ENCODE measurements at regions not wholly inside any gene's neighbourhood (a gene's known extent, or its start where the extent isn't known, plus 50 kb on each side); places are given as distances from the start of the nearest gene placed in this dataset.

DNA sequence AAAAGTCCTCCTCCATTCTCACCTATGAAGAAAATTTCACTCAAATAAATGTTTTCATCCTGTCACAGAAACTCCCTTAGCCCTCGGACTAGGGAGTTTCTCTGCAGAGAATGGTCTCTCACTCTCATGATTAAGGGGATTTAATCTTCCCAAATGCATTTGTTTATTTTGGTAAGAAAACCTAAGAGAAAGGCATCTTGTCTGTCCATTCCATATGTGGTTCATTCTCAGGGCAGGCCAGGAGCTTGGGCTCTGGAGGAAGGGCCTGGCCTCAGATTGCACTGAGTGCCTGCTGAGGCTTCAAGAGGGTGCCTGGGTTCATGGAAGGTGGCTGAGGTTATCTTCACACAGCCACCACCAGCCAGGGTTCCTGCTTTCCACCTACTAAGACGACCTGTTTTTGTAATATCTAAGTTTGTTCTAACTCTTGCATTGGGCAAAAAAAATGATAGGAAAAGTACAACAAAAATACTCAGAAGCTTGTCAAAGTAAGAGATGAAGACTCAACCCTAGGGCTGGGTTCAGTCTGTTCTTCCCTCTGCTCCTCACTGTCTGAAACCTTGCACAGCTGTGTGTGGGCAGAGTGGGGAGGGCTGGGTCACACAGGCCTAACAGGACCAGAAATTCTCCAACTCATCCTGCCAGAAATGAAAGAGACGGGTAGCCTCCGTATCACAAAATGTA lies 186.7 kb downstream of the CXCL12 start:
- no peak overlapping the region for H2AFZ ChIP-seq (ENCODE audit: low read length, unreplicated experiment)
- no peaks in the 10 kb centered on the region for H3K36me3 ChIP-seq (ENCODE audit: insufficient read depth, low read length)
- no peaks in the 10 kb centered on the region for H3K79me2 ChIP-seq (ENCODE audit: control insufficient read depth, insufficient read depth, low read length, unreplicated experiment)
- H3K27me3 ChIP-seq (ENCODE audit: insufficient read depth, low read length): peaks cover 11% of the 10 kb centered on the region
- H3K4me1 ChIP-seq (ENCODE audit: control insufficient read depth, insufficient read depth, low read length, unreplicated experiment): peaks cover 16% of the 10 kb centered on the region
- no peak overlapping the region for H3K4me3 ChIP-seq (ENCODE audit: low read depth, low read length)
- H3K27ac ChIP-seq (ENCODE audit: low read depth, low read length): no peak overlapping the region

DNA sequence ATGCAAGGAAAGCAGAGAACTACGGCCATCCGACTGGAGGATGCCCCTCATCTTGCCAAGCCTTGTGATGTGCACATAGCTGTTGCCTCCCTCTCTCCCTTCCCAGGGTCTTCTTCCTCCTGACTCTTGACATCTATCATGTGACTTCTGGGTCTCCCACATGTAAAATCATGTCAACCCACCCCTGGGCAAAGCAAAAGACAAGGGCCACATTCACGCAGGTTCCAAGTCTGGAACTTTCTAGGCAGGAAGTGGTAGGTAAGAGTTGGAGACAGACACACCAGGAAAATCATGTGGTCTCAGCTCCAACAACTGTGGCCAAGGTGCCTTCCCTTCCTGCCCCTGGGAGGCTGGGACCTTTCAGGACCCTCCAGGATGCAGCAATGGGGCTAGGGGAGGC lies 187.3 kb downstream of the CXCL12 start:
- Histone ChIP-seq H3K36me3 (ENCODE audit: insufficient read depth, low read length) (no peaks in the 10 kb centered on the region), H3K4me3 (ENCODE audit: low read depth, low read length) (no peak overlapping the region), H3K79me2 (ENCODE audit: control insufficient read depth, insufficient read depth, low read length, unreplicated experiment) (no peaks in the 10 kb centered on the region), H3K27me3 (ENCODE audit: insufficient read depth, low read length) (peaks cover 15% of the 10 kb centered on the region), H3K4me1 (ENCODE audit: control insufficient read depth, insufficient read depth, low read length, unreplicated experiment) (peaks cover 16% of the 10 kb centered on the region), H2AFZ (ENCODE audit: low read length, unreplicated experiment) (no peak overlapping the region), H3K27ac (ENCODE audit: low read depth, low read length) (no peak overlapping the region)

DNA sequence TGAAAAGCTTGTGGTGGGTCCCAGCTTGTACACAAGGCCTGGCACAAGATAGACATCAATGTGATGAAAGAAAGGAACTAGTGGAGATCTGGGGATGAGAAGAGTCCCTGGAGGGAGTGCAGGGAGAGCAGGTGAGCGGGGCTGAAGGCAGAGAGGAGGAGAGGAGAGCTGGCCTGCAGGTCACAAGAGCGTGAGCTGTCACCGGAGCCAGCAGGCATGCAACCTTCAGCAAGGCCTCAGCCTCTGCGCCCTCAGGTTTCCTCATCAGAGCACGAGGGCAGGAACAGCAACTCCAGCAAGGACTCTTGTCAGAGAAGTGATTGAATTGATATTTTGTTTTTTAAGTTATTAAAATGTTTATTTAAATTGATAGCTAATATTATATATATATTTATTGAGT lies 188.6 kb downstream of the CXCL12 start:
- no peak overlapping the region for H3K4me3 ChIP-seq (ENCODE audit: low read depth, low read length)
- H3K27me3 ChIP-seq (ENCODE audit: insufficient read depth, low read length): peaks cover 17% of the 10 kb centered on the region
- no peaks in the 10 kb centered on the region for H3K36me3 ChIP-seq (ENCODE audit: insufficient read depth, low read length)
- no peak overlapping the region for H2AFZ ChIP-seq (ENCODE audit: low read length, unreplicated experiment)
- peaks cover 16% of the 10 kb centered on the region for H3K4me1 ChIP-seq (ENCODE audit: control insufficient read depth, insufficient read depth, low read length, unreplicated experiment)
- H3K79me2 ChIP-seq (ENCODE audit: control insufficient read depth, insufficient read depth, low read length, unreplicated experiment): no peaks in the 10 kb centered on the region
- H3K27ac ChIP-seq (ENCODE audit: low read depth, low read length): no peak overlapping the region

DNA sequence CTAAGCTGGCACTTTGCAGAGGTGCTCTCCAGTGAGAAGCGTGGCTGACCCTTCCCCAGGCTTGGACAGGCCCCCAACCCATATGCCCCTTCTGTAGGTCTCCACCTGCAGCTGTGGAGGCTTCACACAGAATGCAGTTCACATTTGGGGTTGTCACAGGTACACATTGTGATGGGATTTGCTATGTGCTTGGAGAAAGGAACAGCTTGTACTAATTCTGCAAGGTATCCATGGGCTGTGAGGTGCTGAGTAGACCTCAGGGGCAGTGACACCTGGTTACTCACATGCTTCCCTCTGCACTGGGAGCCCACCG lies 188.9 kb downstream of the CXCL12 start:
- Histone ChIP-seq H3K4me3 (ENCODE audit: low read depth, low read length) (no peak overlapping the region; the same call in 1 of the 2 replicates), H3K4me1 (ENCODE audit: control insufficient read depth, insufficient read depth, low read length, unreplicated experiment) (peaks cover 16% of the 10 kb centered on the region), H3K27me3 (ENCODE audit: insufficient read depth, low read length) (peaks cover 21% of the 10 kb centered on the region), H2AFZ (ENCODE audit: low read length, unreplicated experiment) (no peak overlapping the region), H3K36me3 (ENCODE audit: insufficient read depth, low read length) (no peaks in the 10 kb centered on the region), H3K27ac (ENCODE audit: low read depth, low read length) (no peak overlapping the region), H3K79me2 (ENCODE audit: control insufficient read depth, insufficient read depth, low read length, unreplicated experiment) (no peaks in the 10 kb centered on the region)

DNA sequence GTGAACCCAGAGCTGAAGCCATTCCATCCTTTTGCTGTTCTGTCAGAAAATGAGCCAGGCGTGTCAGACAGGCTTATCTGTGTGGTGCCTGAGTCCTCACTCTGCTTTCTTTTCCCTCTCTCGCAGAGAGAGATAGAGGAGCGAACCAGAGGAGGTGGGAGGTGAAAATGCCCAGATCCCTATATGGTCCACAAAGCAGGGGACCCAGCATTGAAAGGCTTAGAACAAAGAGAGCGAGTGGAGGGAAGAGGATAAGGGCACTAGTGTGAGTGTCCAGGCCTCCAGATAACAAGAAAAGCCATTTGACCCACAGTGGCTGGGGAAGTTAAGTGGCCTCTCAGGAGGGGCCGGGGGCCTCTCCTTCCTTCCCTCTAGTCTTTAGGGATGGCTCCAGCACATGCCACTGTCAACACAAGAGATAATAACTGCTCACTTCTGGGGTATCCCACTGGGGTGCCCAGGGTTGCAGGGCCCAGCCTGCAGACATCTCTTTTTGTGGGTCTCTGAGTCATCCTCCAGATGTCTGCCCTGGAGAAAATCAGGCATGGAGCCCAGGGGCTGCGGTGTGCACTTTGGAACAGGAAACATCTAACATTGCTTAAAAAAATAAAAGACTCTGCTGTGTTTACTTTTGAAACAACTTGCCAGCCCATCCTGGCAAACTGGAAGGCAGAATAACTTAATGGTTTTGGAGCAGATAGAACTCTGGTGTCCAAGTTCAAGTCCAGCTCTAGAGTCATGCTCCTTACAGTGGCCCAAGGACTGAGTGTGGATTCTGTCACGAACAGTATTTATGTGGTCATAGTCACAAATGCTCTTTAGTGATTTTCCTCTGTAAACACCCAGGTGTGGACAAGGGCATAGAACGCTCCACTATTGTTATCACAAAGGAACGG lies 189.5 kb downstream of the CXCL12 start:
- H3K27ac ChIP-seq (ENCODE audit: low read depth, low read length): no peak overlapping the region
- H3K4me1 ChIP-seq (ENCODE audit: control insufficient read depth, insufficient read depth, low read length, unreplicated experiment): peaks cover 16% of the 10 kb centered on the region
- no peak overlapping the region; the same call in 1 of the 2 replicates for H3K4me3 ChIP-seq (ENCODE audit: low read depth, low read length)
- H3K79me2 ChIP-seq (ENCODE audit: control insufficient read depth, insufficient read depth, low read length, unreplicated experiment): no peaks in the 10 kb centered on the region
- no peak overlapping the region for H2AFZ ChIP-seq (ENCODE audit: low read length, unreplicated experiment)
- H3K27me3 ChIP-seq (ENCODE audit: insufficient read depth, low read length): peaks cover 26% of the 10 kb centered on the region
- H3K36me3 ChIP-seq (ENCODE audit: insufficient read depth, low read length): no peaks in the 10 kb centered on the region

DNA sequence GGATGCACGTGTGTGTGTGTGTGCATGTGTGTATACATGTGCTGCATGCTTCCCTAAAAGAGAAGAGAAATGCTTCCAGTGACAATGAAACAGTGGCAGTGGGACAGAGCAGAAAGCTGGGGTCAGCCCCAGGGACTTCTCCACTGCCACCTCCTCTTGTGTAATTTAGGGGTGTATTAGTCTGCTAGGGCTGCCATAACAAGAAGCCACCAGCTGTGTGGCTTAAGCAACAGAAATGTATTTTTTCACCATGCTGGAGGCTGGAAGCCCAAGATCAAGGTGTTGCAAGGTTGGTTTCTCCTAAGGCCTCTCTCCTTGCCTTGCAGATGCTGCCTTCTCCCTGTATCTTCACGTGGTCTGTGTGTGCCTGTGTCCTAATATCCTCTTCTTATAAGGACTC lies 190.5 kb downstream of the CXCL12 start:
- H3K27me3 ChIP-seq (ENCODE audit: insufficient read depth, low read length): peaks cover 26% of the 10 kb centered on the region
- no peak overlapping the region for H2AFZ ChIP-seq (ENCODE audit: low read length, unreplicated experiment)
- no peaks in the 10 kb centered on the region for H3K79me2 ChIP-seq (ENCODE audit: control insufficient read depth, insufficient read depth, low read length, unreplicated experiment)
- no peaks in the 10 kb centered on the region for H3K36me3 ChIP-seq (ENCODE audit: insufficient read depth, low read length)
- H3K4me3 ChIP-seq (ENCODE audit: low read depth, low read length): no peak overlapping the region
- H3K27ac ChIP-seq (ENCODE audit: low read depth, low read length): no peak overlapping the region
- peaks cover 16% of the 10 kb centered on the region for H3K4me1 ChIP-seq (ENCODE audit: control insufficient read depth, insufficient read depth, low read length, unreplicated experiment)

DNA sequence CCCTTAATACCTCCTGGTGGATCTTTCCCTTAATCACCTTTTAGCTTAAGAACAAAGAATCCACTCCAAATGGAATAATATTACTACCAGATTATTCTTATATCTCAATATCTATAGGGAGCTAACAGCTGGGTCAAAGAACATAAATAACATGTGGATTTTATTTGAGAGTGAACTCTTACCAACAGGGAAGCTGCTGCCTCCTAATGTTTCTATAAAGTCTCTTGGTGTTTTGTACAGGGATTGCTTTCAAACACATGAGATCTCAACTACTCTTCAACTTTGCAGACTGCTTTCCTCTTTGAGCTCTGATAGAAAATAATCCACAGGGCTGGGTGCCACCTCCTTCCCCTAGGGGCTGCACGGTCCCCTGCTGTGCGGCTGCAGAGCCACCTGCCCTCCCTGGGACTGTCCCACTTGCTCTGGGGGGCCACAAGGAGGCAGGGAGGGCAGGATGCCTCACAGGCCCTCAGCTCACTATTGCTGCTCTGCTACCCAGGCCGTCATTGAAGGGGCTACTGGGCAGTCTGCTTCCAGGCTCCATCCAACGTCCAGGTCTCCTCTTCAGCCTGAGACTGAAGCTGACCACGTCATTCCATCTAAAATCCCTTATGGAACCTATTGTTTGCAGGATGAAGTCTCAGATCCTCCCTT lies 191.2 kb downstream of the CXCL12 start:
- Histone ChIP-seq H3K27me3 (ENCODE audit: insufficient read depth, low read length) (peaks cover 27% of the 10 kb centered on the region), H3K36me3 (ENCODE audit: insufficient read depth, low read length) (no peaks in the 10 kb centered on the region), H2AFZ (ENCODE audit: low read length, unreplicated experiment) (no peak overlapping the region), H3K27ac (ENCODE audit: low read depth, low read length) (no peak overlapping the region), H3K79me2 (ENCODE audit: control insufficient read depth, insufficient read depth, low read length, unreplicated experiment) (no peaks in the 10 kb centered on the region), H3K4me3 (ENCODE audit: low read depth, low read length) (no peak overlapping the region), H3K4me1 (ENCODE audit: control insufficient read depth, insufficient read depth, low read length, unreplicated experiment) (peaks cover 16% of the 10 kb centered on the region)

DNA sequence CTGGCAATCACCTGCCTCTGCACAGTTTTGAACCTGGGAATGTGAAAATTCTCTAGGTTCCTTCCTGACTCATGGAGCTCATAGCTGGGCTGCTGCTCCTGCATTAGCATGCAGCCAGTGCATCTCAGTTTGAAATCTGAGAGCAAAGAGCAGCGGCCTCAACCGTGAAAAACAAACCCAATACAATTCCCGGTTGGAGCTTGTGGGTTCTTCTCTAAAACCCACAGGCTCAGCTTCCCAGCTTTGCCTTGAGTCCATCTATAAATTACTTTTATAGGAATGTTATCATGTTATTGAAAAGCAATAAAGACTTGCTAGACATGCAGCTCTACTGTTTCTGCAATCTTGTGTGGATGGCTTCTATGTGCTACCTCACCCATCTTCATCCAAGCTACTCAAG lies 191.7 kb downstream of the CXCL12 start:
- Histone ChIP-seq H3K4me3 (ENCODE audit: low read depth, low read length) (no peak overlapping the region), H3K4me1 (ENCODE audit: control insufficient read depth, insufficient read depth, low read length, unreplicated experiment) (peaks cover 16% of the 10 kb centered on the region), H3K27me3 (ENCODE audit: insufficient read depth, low read length) (peaks cover 31% of the 10 kb centered on the region), H3K36me3 (ENCODE audit: insufficient read depth, low read length) (no peaks in the 10 kb centered on the region), H3K27ac (ENCODE audit: low read depth, low read length) (no peak overlapping the region), H3K79me2 (ENCODE audit: control insufficient read depth, insufficient read depth, low read length, unreplicated experiment) (no peaks in the 10 kb centered on the region), H2AFZ (ENCODE audit: low read length, unreplicated experiment) (no peak overlapping the region)

DNA sequence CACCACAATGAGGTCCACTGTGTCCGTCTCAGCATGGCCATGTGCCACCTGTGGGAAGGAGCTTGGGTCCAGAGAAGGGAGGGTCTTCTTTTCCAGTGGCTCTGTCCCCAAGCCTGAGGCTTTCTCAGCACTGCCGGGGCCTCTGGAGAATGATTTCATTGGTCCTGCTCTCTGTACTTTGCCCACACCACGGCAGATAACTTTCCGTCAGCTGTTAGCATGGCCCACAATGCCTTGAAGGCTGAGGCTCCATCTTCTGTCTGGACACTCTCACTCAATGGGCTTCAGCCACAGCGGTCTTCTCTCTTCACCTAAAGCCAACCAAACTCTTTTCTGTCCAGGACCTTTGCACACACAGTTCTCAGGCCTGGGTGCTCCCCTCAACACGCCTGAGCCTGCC lies 192.5 kb downstream of the CXCL12 start:
- Histone ChIP-seq H3K27me3 (ENCODE audit: insufficient read depth, low read length) (peaks cover 38% of the 10 kb centered on the region), H3K79me2 (ENCODE audit: control insufficient read depth, insufficient read depth, low read length, unreplicated experiment) (no peaks in the 10 kb centered on the region), H3K27ac (ENCODE audit: low read depth, low read length) (no peak overlapping the region), H3K4me3 (ENCODE audit: low read depth, low read length) (no peak overlapping the region), H3K4me1 (ENCODE audit: control insufficient read depth, insufficient read depth, low read length, unreplicated experiment) (peaks cover 16% of the 10 kb centered on the region), H2AFZ (ENCODE audit: low read length, unreplicated experiment) (no peak overlapping the region), H3K36me3 (ENCODE audit: insufficient read depth, low read length) (no peaks in the 10 kb centered on the region)

DNA sequence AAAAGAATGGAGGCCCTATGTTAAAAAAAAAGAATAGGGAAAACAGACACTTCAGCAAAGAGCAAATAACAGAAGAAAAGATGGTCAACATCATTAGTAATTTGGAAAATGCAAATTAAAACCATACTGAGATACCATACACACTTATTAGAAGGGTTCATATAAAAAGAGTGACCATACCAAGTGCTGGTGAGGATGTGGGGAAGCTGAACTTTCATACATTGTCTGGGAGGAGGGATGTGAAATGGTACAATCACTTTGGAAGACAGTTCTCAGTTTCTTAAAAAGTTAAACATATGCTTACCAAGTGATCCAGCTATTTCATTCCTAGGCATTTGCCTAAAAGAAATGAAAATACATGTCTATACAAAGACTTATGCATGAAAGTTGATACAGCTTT lies 194.4 kb downstream of the CXCL12 start:
- peaks cover 48% of the 10 kb centered on the region for H3K27me3 ChIP-seq (ENCODE audit: insufficient read depth, low read length)
- H3K79me2 ChIP-seq (ENCODE audit: control insufficient read depth, insufficient read depth, low read length, unreplicated experiment): no peaks in the 10 kb centered on the region
- H3K4me1 ChIP-seq (ENCODE audit: control insufficient read depth, insufficient read depth, low read length, unreplicated experiment): peaks cover 9% of the 10 kb centered on the region
- H3K27ac ChIP-seq (ENCODE audit: low read depth, low read length): no peak overlapping the region
- no peaks in the 10 kb centered on the region for H3K36me3 ChIP-seq (ENCODE audit: insufficient read depth, low read length)
- no peak overlapping the region for H2AFZ ChIP-seq (ENCODE audit: low read length, unreplicated experiment)
- H3K4me3 ChIP-seq (ENCODE audit: low read depth, low read length): no peak overlapping the region

Data from ACC112 (cell line).